Astrocyte (in vitro differentiated cells and primary cell): ENCODE measurements at regions not wholly inside any gene's neighbourhood (a gene's known extent, or its start where the extent isn't known, plus 50 kb on each side); places are given as distances from the start of the nearest gene placed in this dataset.

Experiments
- CTCF ChIP-seq: IDR thresholded peaks from 2 replicates; pipeline ENCODE4 v1.5.1; 2011; ENCODE audit warnings: low read depth, mild to moderate bottlenecking, inconsistent platforms, low read length, moderate library complexity; ENCODE audit not compliant: insufficient read depth
- EZH2 ChIP-seq: IDR thresholded peaks from 2 replicates; pipeline ENCODE4 v1.6.1; 2012; ENCODE audit warnings: mild to moderate bottlenecking, low read length, inconsistent platforms; ENCODE audit not compliant: insufficient read depth

- TF ChIP-seq CTCF = no peak
- TF ChIP-seq EZH2 = no peak
Observed at GRCh38 chr4:163941221-163941905, 446.9 kb downstream of the TMA16 start.
